Stomach (tissue), 8 donors: ENCODE measurements at regions not wholly inside any gene's neighbourhood (a gene's known extent, or its start where the extent isn't known, plus 50 kb on each side); places are given as distances from the start of the nearest gene placed in this dataset.

ENCODE experiments used
- DNase-seq, 2 donors: peaks; one replicate each; pipeline versions ENCODE4 v3.0.0 to v3.0.0-alpha.2; 2013 to 2019
- H3K27ac ChIP-seq, 5 donors: fragments of 200-600 bp in 4 of 5; sonication (generic) in 4 of 5; one replicate each; pipeline ENCODE4 v1.5.1; 2013 to 2019; ENCODE audit warnings: mild to moderate bottlenecking in 1 of 5, moderate library complexity in 1 of 5
- H3K27me3 ChIP-seq, 3 donors: fragments of 200-600 bp; sonication (generic); one replicate each; pipeline ENCODE4 v1.5.1; 2017 to 2019; ENCODE audit warnings: mixed run types in 1 of 3
- H3K36me3 ChIP-seq, 4 donors: fragments of 200-600 bp; sonication (generic); 1 replicate in 3 of 4; 2 replicates in 1 of 4; pipeline ENCODE4 v1.5.1; 2016 to 2019
- H3K4me1 ChIP-seq, 4 donors: fragments of 200-600 bp; sonication (generic); one replicate each; pipeline ENCODE4 v1.5.1; 2016 to 2019
- H3K4me3 ChIP-seq, 4 donors: fragments of 200-600 bp; sonication (generic) in 3 of 4; one replicate each; pipeline ENCODE4 v1.5.1; 2016 to 2019; ENCODE audit warnings: mild to moderate bottlenecking in 1 of 4
- H3K9me3 ChIP-seq, 4 donors: fragments of 200-600 bp; sonication (generic); one replicate each; pipeline ENCODE4 v1.5.1; 2016 to 2019
- EP300 ChIP-seq: sonication (generic); formaldehyde crosslinking; IDR thresholded peaks from one replicate; pipeline ENCODE4 v1.6.1; 2017; ENCODE audit warnings: antibody characterized with exemption
- POLR2A ChIP-seq, 4 donors: fragments of 450-650 bp; IDR thresholded peaks; one replicate each; pipeline ENCODE4 v1.6.1; 2016; ENCODE audit warnings: antibody characterized with exemption in 4 of 4, control low read depth in 2 of 4, mild to moderate bottlenecking in 1 of 4, moderate library complexity in 1 of 4
- POLR2AphosphoS5 ChIP-seq, 3 donors: sonication (generic); formaldehyde crosslinking; IDR thresholded peaks; one replicate each; pipeline ENCODE4 v1.6.1; 2016; ENCODE audit warnings: antibody characterized with exemption in 3 of 3
- WGBS, 5 donors: extraction: QIAGEN DNeasy Blood & Tissue Kit in 3 of 5; methylation state at CpG; one replicate each; pipeline versions ENCODE4 v1.1.5 to v1.1.7; 2013 to 2018; 5-methylcytosine and 5-hydroxymethylcytosine counted together
- intact Hi-C: fragments of 100-400 bp; cut with DNase I; formaldehyde crosslinking; loops from one replicate; pipeline ENCODE4 v1.15.1; 2023; ENCODE audit warnings: low total_unique reads
- TF ChIP-seq, protein P1 (sequence below), 7 experiments: fragments of 450-650 bp in 4 of 7; fragments of 200-600 bp in 3 of 7; sonication (generic) in 3 of 7; IDR thresholded peaks; one replicate each; pipeline ENCODE4 v1.5.1; 2016 to 2019; ENCODE audit warnings: antibody characterized with exemption in 7 of 7, control low read depth in 2 of 7, mild to moderate bottlenecking in 1 of 7
- donor health status: healthy with polysubstance abuse.
- donor health status: Bipolar disorder and iron deficiency.
- donor health status: healthy.

DNA sequence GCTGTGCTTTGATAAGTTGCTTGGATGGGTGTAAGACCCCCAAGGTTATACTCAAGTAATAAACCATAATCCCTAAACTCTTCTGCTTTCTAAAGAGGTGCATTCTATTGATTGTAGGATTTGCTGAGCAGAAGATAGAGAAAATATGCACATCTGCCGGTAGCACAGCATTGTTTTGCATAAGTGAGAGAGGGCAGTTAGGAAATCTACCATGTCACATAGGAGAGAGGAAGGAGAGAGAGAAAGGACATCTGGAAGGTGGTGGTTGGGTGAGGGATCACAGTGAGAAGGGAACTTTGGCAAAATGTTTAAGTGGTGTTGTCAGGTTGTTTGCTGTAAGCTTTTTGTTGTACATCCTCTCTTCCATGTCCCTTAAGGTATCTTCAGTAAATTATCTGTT lies 73.6 kb upstream of the BDNF start:
- no peak overlapping the region for H3K27ac ChIP-seq
- no peaks in the 10 kb centered on the region for H3K36me3 ChIP-seq
- H3K27me3 ChIP-seq = no peaks in the 10 kb centered on the region
- TF ChIP-seq, protein P1, sequence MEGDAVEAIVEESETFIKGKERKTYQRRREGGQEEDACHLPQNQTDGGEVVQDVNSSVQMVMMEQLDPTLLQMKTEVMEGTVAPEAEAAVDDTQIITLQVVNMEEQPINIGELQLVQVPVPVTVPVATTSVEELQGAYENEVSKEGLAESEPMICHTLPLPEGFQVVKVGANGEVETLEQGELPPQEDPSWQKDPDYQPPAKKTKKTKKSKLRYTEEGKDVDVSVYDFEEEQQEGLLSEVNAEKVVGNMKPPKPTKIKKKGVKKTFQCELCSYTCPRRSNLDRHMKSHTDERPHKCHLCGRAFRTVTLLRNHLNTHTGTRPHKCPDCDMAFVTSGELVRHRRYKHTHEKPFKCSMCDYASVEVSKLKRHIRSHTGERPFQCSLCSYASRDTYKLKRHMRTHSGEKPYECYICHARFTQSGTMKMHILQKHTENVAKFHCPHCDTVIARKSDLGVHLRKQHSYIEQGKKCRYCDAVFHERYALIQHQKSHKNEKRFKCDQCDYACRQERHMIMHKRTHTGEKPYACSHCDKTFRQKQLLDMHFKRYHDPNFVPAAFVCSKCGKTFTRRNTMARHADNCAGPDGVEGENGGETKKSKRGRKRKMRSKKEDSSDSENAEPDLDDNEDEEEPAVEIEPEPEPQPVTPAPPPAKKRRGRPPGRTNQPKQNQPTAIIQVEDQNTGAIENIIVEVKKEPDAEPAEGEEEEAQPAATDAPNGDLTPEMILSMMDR (IDR thresholded peaks at IDR 0.05) = no peak
- no peak for TF ChIP-seq POLR2A (IDR thresholded peaks at IDR 0.05)
- no peaks in the 10 kb centered on the region for H3K9me3 ChIP-seq
- no peak for DNase-seq
- H3K4me1 ChIP-seq = no peaks in the 10 kb centered on the region
- no peak overlapping the region for H3K4me3 ChIP-seq
- 72 to 85% (median 79%) methylated on average over 1 of the region's 1 CpG for WGBS, 5 donors
- intact Hi-C loops = no loop called here

DNA sequence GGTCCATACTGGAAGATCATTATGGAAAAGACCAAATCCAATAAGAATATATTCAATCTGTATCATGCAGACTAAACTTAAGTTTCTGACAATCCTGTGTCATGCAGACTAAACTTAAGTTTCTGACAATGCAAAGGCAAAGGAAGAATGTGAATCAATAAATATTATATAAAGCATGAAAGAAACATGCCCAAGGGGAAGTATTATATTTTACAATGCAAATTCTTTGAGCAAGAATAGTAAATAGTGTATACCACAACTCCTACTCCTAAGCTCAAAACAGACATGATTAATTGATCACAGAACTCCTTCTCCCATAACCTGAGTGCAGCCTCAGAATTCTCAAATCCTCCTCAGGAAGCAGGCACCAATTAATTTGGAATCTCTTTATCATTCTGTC lies 71.3 kb upstream of the BDNF start:
- H3K27me3 ChIP-seq = no peaks in the 10 kb centered on the region
- no peaks in the 10 kb centered on the region for H3K4me1 ChIP-seq
- H3K4me3 ChIP-seq = no peak overlapping the region
- no peak for TF ChIP-seq POLR2AphosphoS5 (IDR thresholded peaks at IDR 0.05)
- TF ChIP-seq, protein P1 (IDR thresholded peaks at IDR 0.05) = no peak
- TF ChIP-seq POLR2A (IDR thresholded peaks at IDR 0.05) = no peak
- no peak for TF ChIP-seq EP300
- no peaks in the 10 kb centered on the region for H3K36me3 ChIP-seq
- no peak for DNase-seq
- H3K27ac ChIP-seq = no peak overlapping the region
- intact Hi-C loops = no loop called here
- no peaks in the 10 kb centered on the region for H3K9me3 ChIP-seq

DNA sequence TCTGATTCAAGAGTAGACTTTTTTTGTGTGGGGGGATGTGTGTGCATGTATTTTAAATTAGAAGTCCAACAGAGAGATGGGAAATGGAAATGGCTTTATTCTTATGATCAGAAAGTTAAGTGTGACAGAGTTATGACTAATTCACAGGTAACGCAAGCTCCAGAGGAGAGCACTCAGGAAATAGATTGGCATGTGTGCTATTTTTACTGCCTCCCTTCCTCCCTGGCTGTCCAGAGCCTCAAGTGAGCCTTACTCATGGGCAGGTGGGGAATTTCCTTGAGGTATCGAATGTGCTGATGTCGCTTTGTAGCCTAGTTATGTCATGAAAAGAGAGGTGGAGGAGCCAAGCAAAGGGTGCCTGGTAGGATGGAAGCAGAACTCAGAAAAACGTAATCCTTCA lies 70.3 kb upstream of the BDNF start:
- Histone ChIP-seq H3K9me3 (no peaks in the 10 kb centered on the region), H3K36me3 (no peaks in the 10 kb centered on the region), H3K4me1 (no peaks in the 10 kb centered on the region), H3K27ac (no peak overlapping the region), H3K4me3 (no peak overlapping the region), H3K27me3 (no peaks in the 10 kb centered on the region)
- no peak for DNase-seq
- intact Hi-C loops = no loop called here
- 75 to 84% (median 81%) methylated on average over 4 of the region's 4 CpGs for WGBS, 5 donors
- TF ChIP-seq POLR2AphosphoS5 (IDR thresholded peaks at IDR 0.05) (no peak), POLR2A (IDR thresholded peaks at IDR 0.05) (no peak), EP300 (no peak)
- TF ChIP-seq, protein P1 (IDR thresholded peaks at IDR 0.05) = no peak

DNA sequence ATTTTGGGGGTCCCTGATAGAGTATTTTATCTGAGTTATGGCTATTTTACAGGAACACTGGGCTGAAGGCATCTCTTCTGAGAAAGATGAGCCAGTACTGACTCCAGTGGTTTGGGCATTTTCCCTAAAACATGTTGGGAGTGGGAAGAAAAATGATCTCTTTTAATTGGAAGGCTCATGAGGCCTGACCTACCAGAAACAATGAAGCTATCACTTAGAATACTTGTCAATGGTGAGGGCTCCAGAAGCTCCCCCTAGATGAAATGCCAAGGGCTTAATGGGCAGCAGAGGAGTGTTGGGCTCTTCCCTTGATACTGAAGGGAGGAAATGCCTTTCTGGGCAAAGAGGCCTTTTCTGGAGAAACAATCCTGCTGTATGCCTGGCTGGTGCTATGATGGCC lies 63.5 kb upstream of the BDNF start:
- no peak for DNase-seq
- intact Hi-C loops = no loop called here
- TF ChIP-seq EP300 (no peak), POLR2AphosphoS5 (IDR thresholded peaks at IDR 0.05) (no peak), POLR2A (IDR thresholded peaks at IDR 0.05) (no peak)
- TF ChIP-seq, protein P1 (IDR thresholded peaks at IDR 0.05) = no peak

DNA sequence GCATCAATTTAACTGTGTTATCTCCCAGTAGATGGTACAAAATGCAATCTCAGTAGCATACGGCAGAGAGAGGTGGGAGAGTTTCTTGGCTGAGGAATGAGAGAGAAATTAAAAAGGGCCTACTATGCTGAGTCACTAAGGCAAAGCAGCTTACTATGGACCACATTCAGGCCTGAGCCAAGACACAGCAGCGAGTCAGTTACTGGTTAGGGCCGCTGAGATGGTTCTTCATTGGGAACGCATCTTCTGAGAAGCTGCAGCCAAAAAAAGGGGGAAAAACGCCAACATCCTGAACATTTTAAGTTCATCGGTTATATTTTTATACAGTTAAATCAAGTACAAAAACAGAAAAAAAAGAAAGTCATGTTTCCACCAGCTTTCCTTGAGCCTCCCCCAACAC lies 61.1 kb upstream of the BDNF start:
- H3K36me3 ChIP-seq = no peaks in the 10 kb centered on the region
- H3K27me3 ChIP-seq = no peaks in the 10 kb centered on the region
- H3K4me1 ChIP-seq = no peaks in the 10 kb centered on the region
- H3K4me3 ChIP-seq = no peak overlapping the region
- no peak overlapping the region for H3K27ac ChIP-seq
- intact Hi-C loops = no loop called here
- no peak for DNase-seq
- WGBS, 5 donors = 81 to 91% (median 82%) methylated on average over 6 of the region's 6 CpGs
- TF ChIP-seq, protein P1 (IDR thresholded peaks at IDR 0.05) = no peak
- TF ChIP-seq EP300 = no peak
- TF ChIP-seq POLR2AphosphoS5 (IDR thresholded peaks at IDR 0.05) = no peak
- no peak for TF ChIP-seq POLR2A (IDR thresholded peaks at IDR 0.05)
- no peaks in the 10 kb centered on the region for H3K9me3 ChIP-seq

More for the DNA sequence above, 63.5 kb upstream of the BDNF start:
- no peaks in the 10 kb centered on the region for H3K36me3 ChIP-seq
- no peak overlapping the region for H3K27ac ChIP-seq
- no peaks in the 10 kb centered on the region for H3K27me3 ChIP-seq
- no peak overlapping the region for H3K4me3 ChIP-seq
- no peaks in the 10 kb centered on the region for H3K4me1 ChIP-seq
- no peaks in the 10 kb centered on the region for H3K9me3 ChIP-seq
